ENCODE measurements at regions not wholly inside any gene's neighbourhood (a gene's known extent, or its start where the extent isn't known, plus 50 kb on each side); places are given as distances from the start of the nearest gene placed in this dataset.

GRCh38 chr1:34330061-34330460, 153.4 kb downstream of the C1orf94 start:
- H3K27me3 ChIP-seq = peaks cover 7% of the 10 kb centered on the region
- intact Hi-C loops (cut with DNase I) = no loop called here

GRCh38 chr1:34331020-34331926, 154.6 kb downstream of the C1orf94 start:
- H3K36me3 ChIP-seq (replicated peaks in 1 of 2) = no peaks in the 10 kb centered on the region
- WGBS, 4 donors = 90 to 94% (median 91%) methylated on average over 8 to 9 of the region's 9 CpGs
- H3K4me3 ChIP-seq = no peak overlapping the region
- no peak for DNase-seq
- intact Hi-C loops (cut with DNase I) = no loop called here
- H3K27ac ChIP-seq = no peak overlapping the region
- H3K4me1 ChIP-seq (replicated peaks in 1 of 2) = no peaks in the 10 kb centered on the region
- H3K9me3 ChIP-seq (replicated peaks in 1 of 3) = no peaks in the 10 kb centered on the region
- H3K27me3 ChIP-seq = no peaks in the 10 kb centered on the region
- no peak for TF ChIP-seq POLR2A (IDR thresholded peaks at IDR 0.05)
- TF ChIP-seq, protein P1, sequence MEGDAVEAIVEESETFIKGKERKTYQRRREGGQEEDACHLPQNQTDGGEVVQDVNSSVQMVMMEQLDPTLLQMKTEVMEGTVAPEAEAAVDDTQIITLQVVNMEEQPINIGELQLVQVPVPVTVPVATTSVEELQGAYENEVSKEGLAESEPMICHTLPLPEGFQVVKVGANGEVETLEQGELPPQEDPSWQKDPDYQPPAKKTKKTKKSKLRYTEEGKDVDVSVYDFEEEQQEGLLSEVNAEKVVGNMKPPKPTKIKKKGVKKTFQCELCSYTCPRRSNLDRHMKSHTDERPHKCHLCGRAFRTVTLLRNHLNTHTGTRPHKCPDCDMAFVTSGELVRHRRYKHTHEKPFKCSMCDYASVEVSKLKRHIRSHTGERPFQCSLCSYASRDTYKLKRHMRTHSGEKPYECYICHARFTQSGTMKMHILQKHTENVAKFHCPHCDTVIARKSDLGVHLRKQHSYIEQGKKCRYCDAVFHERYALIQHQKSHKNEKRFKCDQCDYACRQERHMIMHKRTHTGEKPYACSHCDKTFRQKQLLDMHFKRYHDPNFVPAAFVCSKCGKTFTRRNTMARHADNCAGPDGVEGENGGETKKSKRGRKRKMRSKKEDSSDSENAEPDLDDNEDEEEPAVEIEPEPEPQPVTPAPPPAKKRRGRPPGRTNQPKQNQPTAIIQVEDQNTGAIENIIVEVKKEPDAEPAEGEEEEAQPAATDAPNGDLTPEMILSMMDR (IDR thresholded peaks at IDR 0.05) = no peak

More at GRCh38 chr1:34330061-34330460, 153.4 kb downstream of the C1orf94 start:
- Histone ChIP-seq H3K36me3 (replicated peaks in 1 of 2) (no peaks in the 10 kb centered on the region), H3K27ac (no peak overlapping the region), H3K4me1 (replicated peaks in 1 of 2) (no peaks in the 10 kb centered on the region), H3K4me3 (no peak overlapping the region), H3K9me3 (replicated peaks in 1 of 3) (no peaks in the 10 kb centered on the region)
- no peak for DNase-seq
- 74 to 86% (median 75%) methylated on average over 3 of the region's 3 CpGs for WGBS, 4 donors
- TF ChIP-seq POLR2A (IDR thresholded peaks at IDR 0.05) = no peak
- TF ChIP-seq, protein P1 (IDR thresholded peaks at IDR 0.05) = no peak

DNA sequence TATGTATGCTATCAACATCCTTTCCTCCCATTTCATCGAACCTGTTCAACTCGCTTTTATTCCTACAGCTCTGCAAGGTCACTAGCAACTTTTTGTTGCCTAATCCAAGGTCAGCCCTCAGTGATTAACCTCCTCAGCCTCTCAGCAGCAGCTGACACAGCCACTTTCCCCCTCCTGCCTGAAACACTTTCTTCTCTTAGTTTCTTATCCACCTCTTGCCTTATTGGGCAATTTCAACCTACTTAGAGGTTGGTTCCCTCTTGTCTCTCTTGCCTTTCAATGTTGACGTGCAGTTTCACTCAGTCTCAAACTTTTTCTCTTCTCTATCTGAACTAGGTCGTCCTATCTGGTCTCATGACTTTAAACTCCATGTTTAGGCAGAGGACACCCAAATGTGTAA, 156.3 kb downstream of the C1orf94 start:
- Histone ChIP-seq H3K27ac (no peak overlapping the region), H3K27me3 (no peaks in the 10 kb centered on the region), H3K36me3 (replicated peaks in 1 of 2) (no peaks in the 10 kb centered on the region), H3K9me3 (replicated peaks in 1 of 3) (no peaks in the 10 kb centered on the region), H3K4me1 (replicated peaks in 1 of 2) (no peaks in the 10 kb centered on the region), H3K4me3 (no peak overlapping the region)
- peak in 2 of 7 donors; percentile 4 to 11 for DNase-seq
- WGBS, 4 donors = 28 to 43% (median 34%) methylated on average over 3 to 4 of the region's 4 CpGs
- TF ChIP-seq, protein P1 (IDR thresholded peaks at IDR 0.05) = no peak
- no peak for TF ChIP-seq POLR2A (IDR thresholded peaks at IDR 0.05)
- intact Hi-C loops (cut with DNase I) = no loop called here

DNA sequence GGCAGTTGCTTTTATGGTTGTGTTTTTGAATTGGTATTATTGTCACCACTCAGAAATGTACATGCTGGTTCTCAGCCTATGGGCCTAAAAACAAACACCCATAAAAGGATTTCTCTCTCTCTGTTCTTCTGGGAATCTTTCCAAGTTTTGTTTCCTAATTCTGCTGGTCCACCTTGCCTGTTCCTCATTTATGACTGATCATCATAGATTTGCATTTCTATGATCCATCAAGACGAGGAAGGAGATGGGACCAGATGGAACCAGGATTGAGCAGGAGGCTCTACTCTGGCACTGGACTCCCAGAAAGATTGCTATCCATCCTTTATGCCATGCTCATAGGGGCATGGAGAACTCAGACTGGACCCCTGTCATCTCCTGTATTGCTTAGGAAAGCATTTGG, 162.2 kb downstream of the C1orf94 start:
- WGBS, 4 donors = 55 to 69% (median 66%) methylated on average over 1 of the region's 1 CpG
- H3K4me1 ChIP-seq (replicated peaks in 1 of 2) = no peaks in the 10 kb centered on the region
- no peaks in the 10 kb centered on the region for H3K36me3 ChIP-seq (replicated peaks in 1 of 2)
- H3K27me3 ChIP-seq = no peaks in the 10 kb centered on the region
- no peaks in the 10 kb centered on the region for H3K9me3 ChIP-seq (replicated peaks in 1 of 3)
- H3K4me3 ChIP-seq = no peak overlapping the region
- DNase-seq = no peak
- TF ChIP-seq, protein P1 (IDR thresholded peaks at IDR 0.05) = no peak
- no peak for TF ChIP-seq POLR2A (IDR thresholded peaks at IDR 0.05)
- intact Hi-C loops (cut with DNase I) = no loop called here
- H3K27ac ChIP-seq = no peak overlapping the region

Measured in adrenal gland (tissue), 9 donors.